Ecto neural progenitor cell (in vitro differentiated cells): ENCODE measurements at regions not wholly inside any gene's neighbourhood (a gene's known extent, or its start where the extent isn't known, plus 50 kb on each side); places are given as distances from the start of the nearest gene placed in this dataset.
"Not testable (repeated sequence)": the region's sequence is repeated elsewhere in the genome, so short reads cannot be mapped to it uniquely, and the experiment has no call there.

ENCODE experiments used
- DNase-seq: peaks from one replicate; pipeline ENCODE4 v3.0.0-alpha.2; 2018; ENCODE audit warnings: low spot score

- no peak for DNase-seq
These were observed 120.1 kb upstream of the CHST15 start for GRCh38 chr10:124213471-124213870.

DNA sequence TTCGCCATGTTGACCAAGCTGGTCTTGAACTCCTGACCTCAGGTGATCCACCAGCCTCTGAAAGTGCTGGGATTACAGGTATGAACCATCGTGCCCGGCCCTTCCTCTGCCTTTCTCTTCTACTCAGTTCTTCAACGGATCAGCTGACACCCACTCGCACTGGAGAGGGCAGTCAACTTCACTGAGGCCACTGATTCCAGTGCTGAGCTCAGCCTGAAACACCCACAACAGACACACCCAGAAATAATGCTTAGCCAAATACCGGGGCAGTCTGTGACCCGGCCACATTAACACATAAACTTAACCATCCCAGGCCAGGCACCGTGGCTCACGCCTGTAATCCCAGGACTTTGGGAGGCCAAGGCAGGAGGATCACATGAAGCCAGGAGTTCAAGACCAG lies 119.3 kb upstream of the CHST15 start:
- DNase-seq, result peak; percentile 35

DNA sequence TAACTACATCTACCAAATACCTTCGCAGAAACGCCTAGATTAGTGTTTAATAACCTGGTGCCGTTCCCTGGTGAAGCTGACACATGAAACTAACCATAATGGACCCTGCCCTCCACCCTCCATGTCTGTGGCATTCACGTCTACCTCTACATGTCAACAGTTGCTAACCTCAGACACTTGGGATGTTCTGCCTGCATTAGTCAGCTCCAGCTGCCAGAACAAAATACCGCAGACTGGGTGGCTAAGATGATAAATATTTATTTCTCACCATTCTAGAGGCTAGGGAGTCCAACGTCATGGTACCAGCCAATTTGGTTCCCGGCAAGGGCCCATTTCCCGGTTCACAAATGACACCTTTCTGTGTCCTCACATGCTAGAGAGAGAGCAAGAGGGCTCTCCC lies 118.5 kb upstream of the CHST15 start:
- peak; percentile 5 for DNase-seq

- no peak for DNase-seq
These were observed 116.9 kb upstream of the CHST15 start for GRCh38 chr10:124210263-124210662.

- no peak for DNase-seq
These were observed 114.0 kb upstream of the CHST15 start for GRCh38 chr10:124207391-124207790.

DNA sequence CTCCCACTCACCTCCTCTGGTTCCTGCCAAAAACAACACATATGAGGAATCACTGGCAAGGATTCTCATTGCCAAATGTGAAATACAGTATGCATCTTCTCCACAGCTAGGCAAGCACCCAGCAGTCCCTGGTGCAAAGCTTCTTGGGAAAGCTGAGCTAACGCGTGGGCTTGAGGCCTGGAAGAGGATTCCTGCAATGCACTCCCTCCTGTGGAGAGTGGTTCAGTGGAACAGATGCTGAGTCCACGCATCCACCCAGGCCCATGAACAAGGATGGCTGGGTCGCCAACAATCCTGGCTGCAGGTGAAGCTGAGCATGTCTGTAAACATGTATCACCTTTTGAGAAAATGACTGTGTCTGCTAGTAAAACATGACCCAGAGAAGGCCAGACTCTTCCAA lies 113.2 kb upstream of the CHST15 start:
- DNase-seq, result no peak

GRCh38 chr10:124205432-124205831 lies 112.0 kb upstream of the CHST15 start:
- DNase-seq, result peak; percentile 19

GRCh38 chr10:124204726-124205125 lies 111.3 kb upstream of the CHST15 start:
- DNase-seq, result no peak

DNA sequence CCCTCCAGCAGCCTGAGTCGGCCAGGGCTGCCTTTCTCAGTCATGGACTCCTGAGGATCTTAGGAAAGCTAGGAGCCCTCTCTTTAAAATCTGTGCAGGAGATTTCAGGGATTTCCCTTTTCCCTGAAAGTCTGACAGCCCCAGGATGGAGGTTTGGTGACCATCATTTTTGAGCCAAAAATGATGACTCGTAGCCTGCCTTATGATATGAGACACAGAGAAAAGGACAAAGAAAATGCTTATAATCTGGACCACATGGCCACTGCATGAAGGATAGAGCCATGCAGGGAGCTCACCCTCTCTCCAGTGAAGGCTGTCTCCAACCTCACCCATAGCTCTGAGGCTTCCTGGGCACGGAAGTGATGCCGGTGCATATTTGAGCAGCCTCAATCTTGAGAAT lies 106.6 kb upstream of the CHST15 start:
- no peak for DNase-seq

DNA sequence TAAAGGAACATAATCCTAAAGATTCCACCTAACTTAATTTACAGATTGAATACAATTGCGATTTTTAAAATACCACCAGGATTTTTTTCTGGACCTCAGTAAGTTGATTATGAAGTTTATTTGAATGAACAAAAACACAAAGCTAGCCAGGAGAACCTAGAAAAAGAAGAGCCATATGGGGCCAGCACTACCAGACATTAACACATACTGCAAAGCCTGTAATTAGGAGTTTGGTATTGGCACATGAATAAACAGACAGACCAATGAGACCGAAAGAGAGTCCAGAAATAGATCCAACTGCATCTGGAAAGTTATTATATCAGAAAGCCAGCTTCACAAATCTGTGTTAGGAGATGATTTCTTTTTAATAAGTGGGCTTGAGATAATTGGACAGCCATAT lies 105.5 kb upstream of the CHST15 start:
- no peak for DNase-seq

DNA sequence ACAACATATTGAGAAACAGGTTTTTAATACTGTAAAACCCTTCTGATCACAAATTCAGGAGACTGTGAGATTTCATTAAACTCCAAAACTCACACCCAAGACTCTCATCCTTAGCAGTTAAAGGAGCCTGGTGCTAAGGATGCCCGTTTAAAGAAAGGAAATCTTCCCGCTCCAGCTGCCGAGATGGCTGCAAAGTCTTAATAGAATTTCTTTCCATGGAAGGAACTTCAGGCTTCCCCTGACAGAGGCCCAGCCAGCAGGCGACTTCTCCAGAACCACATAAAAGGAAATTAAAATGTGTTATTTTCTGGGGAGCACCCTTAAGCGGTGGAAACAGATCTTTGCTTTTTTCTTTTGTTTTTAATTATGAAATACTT lies 104.7 kb upstream of the CHST15 start:
- DNase-seq, result no peak

- DNase-seq, result no peak
These were observed 104.2 kb upstream of the CHST15 start for GRCh38 chr10:124197371-124198124.

- no peak for DNase-seq
These were observed 103.3 kb upstream of the CHST15 start for GRCh38 chr10:124196659-124197058.

DNA sequence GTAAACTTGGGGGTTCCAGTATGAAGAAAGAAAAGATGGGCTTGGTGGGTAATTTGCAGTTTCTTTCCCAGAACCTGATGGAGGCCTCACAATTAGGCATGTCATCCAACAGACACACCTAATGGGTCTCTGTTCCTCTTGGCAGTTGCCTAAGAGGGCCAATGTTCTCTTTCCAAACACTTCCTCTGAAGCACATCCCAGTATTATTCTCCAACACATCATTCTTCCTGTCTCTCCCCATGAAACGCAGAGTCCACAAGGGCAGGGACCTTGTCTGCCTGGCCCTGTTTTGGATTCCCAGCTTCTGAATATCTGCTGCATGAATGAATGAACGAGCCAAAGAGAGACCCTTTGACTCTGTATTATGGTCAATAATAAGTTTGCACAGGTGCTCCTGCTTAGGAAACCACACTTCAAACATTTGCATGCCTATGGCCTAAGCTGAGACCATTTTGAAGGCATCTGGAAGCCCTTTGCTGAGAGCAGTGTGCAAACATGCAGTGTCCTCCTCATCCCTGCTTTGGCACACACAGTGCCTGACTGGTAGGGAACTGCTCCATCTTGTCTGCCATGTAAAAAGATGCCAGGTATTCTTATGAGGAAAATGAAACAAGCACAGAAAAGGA lies 100.9 kb upstream of the CHST15 start:
- no peak for DNase-seq

DNA sequence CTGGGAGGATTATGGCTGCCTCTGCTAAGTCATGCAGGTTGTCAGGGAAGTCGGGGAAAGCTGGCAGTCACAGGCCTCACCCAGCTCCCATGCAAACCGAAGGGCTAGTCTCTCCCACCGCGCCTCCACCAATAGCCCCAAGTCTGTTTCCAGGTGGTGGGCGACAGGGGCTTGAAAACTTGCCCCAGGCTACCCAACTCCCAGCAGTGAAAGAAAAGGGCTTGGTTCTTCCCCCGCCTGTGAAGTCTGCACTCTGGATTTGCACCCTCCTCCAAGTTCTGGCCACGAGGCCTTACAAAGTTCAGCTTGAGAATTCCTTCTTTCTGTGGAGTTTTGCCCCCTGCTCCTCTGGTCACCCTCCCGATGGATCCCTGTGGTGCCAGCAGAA lies 99.9 kb upstream of the CHST15 start:
- no peak for DNase-seq

- DNase-seq, result not testable (repeated sequence)
These were observed 99.4 kb upstream of the CHST15 start for GRCh38 chr10:124192664-124193308.

DNA sequence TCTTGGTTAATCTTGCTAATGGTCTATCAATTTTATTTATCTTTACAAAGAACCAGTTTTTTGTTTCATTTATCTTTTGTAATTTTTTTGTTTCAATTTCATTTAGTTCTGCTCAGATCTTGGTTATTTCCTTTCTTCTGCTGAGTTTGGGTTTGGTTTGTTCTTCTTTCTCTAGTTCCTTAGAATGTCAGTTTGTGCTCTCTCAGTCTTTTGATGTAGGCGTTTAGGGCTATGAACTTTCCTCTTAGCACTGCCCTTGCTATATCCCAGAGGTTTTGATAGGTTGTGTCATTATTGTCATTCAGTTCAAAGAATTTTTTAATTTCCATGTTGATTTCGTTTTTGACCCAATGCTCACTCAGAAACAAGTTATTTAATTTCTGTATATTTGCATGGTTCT lies 97.1 kb upstream of the CHST15 start:
- DNase-seq, result not testable (repeated sequence)

- no peak for DNase-seq
These were observed 93.6 kb upstream of the CHST15 start for GRCh38 chr10:124186956-124187355.

DNA sequence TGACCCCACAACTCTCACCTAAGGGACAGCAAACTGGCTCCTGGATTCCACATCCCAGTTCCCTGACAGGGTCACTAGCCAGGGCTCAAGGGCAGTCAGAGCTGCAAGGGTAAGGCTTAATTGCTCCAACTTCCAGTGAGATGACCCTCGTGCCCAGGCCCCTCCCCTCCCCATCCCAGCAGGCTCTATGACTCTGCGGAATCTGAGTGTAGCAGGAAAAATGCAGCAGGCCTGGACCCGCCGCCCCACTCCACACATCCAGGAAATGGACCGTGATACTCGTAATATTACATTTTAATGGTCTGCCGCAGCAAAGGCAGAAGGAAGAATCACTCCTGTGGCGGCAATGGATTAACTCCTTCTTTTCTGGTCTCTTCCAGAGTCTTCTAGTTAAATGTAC lies 91.7 kb upstream of the CHST15 start:
- DNase-seq, result no peak

GRCh38 chr10:124184208-124184830 lies 90.9 kb upstream of the CHST15 start:
- no peak for DNase-seq

DNA sequence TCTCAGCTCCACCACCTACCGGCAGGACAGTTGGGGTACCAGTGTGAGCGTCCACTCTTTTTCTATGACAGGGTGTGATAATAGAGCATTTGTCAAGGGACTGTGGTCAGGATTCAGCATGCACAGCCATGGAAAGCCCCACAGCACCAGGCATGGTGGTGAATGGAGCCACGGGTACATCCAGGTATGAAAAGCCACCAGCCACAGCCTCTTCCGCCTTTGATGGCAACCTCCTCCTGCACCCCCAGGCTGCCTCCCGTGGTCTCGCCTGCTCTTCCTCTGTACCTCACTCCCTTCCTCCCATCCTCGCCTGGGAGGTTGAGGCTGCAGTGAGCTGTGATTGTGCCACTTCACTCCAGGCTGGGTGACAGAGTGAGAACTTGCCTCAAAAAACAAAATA lies 90.2 kb upstream of the CHST15 start:
- DNase-seq, result no peak

- no peak for DNase-seq
These were observed 88.7 kb upstream of the CHST15 start for GRCh38 chr10:124182088-124182541.

- no peak for DNase-seq
These were observed 88.3 kb upstream of the CHST15 start for GRCh38 chr10:124181656-124182055.
